H7 (cell line): ENCODE measurements at regions not wholly inside any gene's neighbourhood (a gene's known extent, or its start where the extent isn't known, plus 50 kb on each side); places are given as distances from the start of the nearest gene placed in this dataset.
"Not testable (repeated sequence)": the region's sequence is repeated elsewhere in the genome, so short reads cannot be mapped to it uniquely, and the experiment has no call there.

Source experiments
- DNase-seq: peaks from one replicate; pipeline ENCODE4 v3.0.0; 2012
- H3K27me3 ChIP-seq: 2 replicates; pipeline ENCODE4 v1.6.0; 2011; ENCODE audit warnings: mild to moderate bottlenecking, low read length; ENCODE audit not compliant: control insufficient read depth, insufficient read depth
- H3K36me3 ChIP-seq: replicated peaks from 2 replicates; pipeline ENCODE4 v1.5.1; 2011; ENCODE audit warnings: low read length; ENCODE audit not compliant: control insufficient read depth, insufficient read depth
- H3K4me3 ChIP-seq: 2 replicates; pipeline ENCODE4 v1.5.1; 2011; ENCODE audit warnings: low read depth, mild to moderate bottlenecking, control low read depth, low read length, moderate library complexity; ENCODE audit not compliant: insufficient read depth

- Histone ChIP-seq H3K4me3 (no peak overlapping the region), H3K27me3 (no peaks in the 10 kb centered on the region), H3K36me3 (no peaks in the 10 kb centered on the region)
- no peak for DNase-seq
Observed at GRCh38 chr4:160082432-160083207, 979.7 kb downstream of the RAPGEF2 start.

- no peak overlapping the region for H3K4me3 ChIP-seq
- DNase-seq = no peak
- no peaks in the 10 kb centered on the region for H3K36me3 ChIP-seq
- H3K27me3 ChIP-seq = no peaks in the 10 kb centered on the region
Observed at GRCh38 chr4:160091631-160092030, 988.8 kb downstream of the RAPGEF2 start.

GRCh38 chr4:160100316-160100715, 997.4 kb downstream of the RAPGEF2 start:
- no peaks in the 10 kb centered on the region for H3K36me3 ChIP-seq
- H3K27me3 ChIP-seq = no peaks in the 10 kb centered on the region
- no peak for DNase-seq
- no peak overlapping the region for H3K4me3 ChIP-seq

- Histone ChIP-seq H3K27me3 (no peaks in the 10 kb centered on the region), H3K4me3 (no peak overlapping the region), H3K36me3 (no peaks in the 10 kb centered on the region; the same call in 1 of the 2 replicates)
- no peak for DNase-seq
Observed at GRCh38 chr4:160110891-160111290, 1008.0 kb downstream of the RAPGEF2 start.

GRCh38 chr4:160117686-160118085, 1014.8 kb downstream of the RAPGEF2 start:
- DNase-seq = no peak
- H3K4me3 ChIP-seq = no peak overlapping the region
- no peaks in the 10 kb centered on the region for H3K27me3 ChIP-seq
- H3K36me3 ChIP-seq = no peaks in the 10 kb centered on the region

GRCh38 chr4:160125576-160126287, 1022.9 kb downstream of the RAPGEF2 start:
- not testable (repeated sequence) for H3K36me3 ChIP-seq, DNase-seq
- H3K4me3 ChIP-seq = peak overlapping the region; percentile 3; the same call in 1 of the 2 replicates

GRCh38 chr4:160127211-160127610, 1024.3 kb downstream of the RAPGEF2 start:
- DNase-seq = no peak
- Histone ChIP-seq H3K36me3 (no peaks in the 10 kb centered on the region), H3K4me3 (no peak overlapping the region), H3K27me3 (no peaks in the 10 kb centered on the region)

More at GRCh38 chr4:160125576-160126287, 1022.9 kb downstream of the RAPGEF2 start:
- not testable (repeated sequence) for H3K27me3 ChIP-seq

- no peak overlapping the region for H3K4me3 ChIP-seq
- H3K27me3 ChIP-seq = no peaks in the 10 kb centered on the region
- no peaks in the 10 kb centered on the region for H3K36me3 ChIP-seq
- no peak for DNase-seq
Observed at GRCh38 chr4:160129439-160129838, 1026.6 kb downstream of the RAPGEF2 start.

- DNase-seq = no peak
- Histone ChIP-seq H3K27me3 (no peaks in the 10 kb centered on the region), H3K36me3 (no peaks in the 10 kb centered on the region), H3K4me3 (no peak overlapping the region)
Observed at GRCh38 chr4:160136021-160136420, 1033.1 kb downstream of the RAPGEF2 start.

GRCh38 chr4:160141206-160141605, 1038.3 kb downstream of the RAPGEF2 start:
- no peak overlapping the region for H3K4me3 ChIP-seq
- no peak for DNase-seq
- H3K36me3 ChIP-seq = no peaks in the 10 kb centered on the region
- H3K27me3 ChIP-seq = no peaks in the 10 kb centered on the region

GRCh38 chr4:160142579-160142978, 1039.7 kb downstream of the RAPGEF2 start:
- no peak for DNase-seq
- no peaks in the 10 kb centered on the region for H3K27me3 ChIP-seq
- no peaks in the 10 kb centered on the region for H3K36me3 ChIP-seq

GRCh38 chr4:160143574-160143973, 1040.7 kb downstream of the RAPGEF2 start:
- H3K36me3 ChIP-seq = no peaks in the 10 kb centered on the region
- DNase-seq = no peak
- H3K27me3 ChIP-seq = no peaks in the 10 kb centered on the region
- no peak overlapping the region for H3K4me3 ChIP-seq

More at GRCh38 chr4:160142579-160142978, 1039.7 kb downstream of the RAPGEF2 start:
- no peak overlapping the region for H3K4me3 ChIP-seq

- Histone ChIP-seq H3K27me3 (no peaks in the 10 kb centered on the region), H3K4me3 (no peak overlapping the region), H3K36me3 (no peaks in the 10 kb centered on the region)
- no peak for DNase-seq
Observed at GRCh38 chr4:160159457-160159856, 1056.6 kb downstream of the RAPGEF2 start.

- DNase-seq = no peak
- Histone ChIP-seq H3K36me3 (no peaks in the 10 kb centered on the region), H3K4me3 (no peak overlapping the region), H3K27me3 (no peaks in the 10 kb centered on the region)
Observed at GRCh38 chr4:160161026-160161425, 1058.1 kb downstream of the RAPGEF2 start.

GRCh38 chr4:160175064-160175643, 1072.3 kb downstream of the RAPGEF2 start:
- no peak for DNase-seq
- Histone ChIP-seq H3K4me3 (no peak overlapping the region), H3K36me3 (no peaks in the 10 kb centered on the region), H3K27me3 (no peaks in the 10 kb centered on the region)
